IMR-90 (cell line): ENCODE measurements at regions not wholly inside any gene's neighbourhood (a gene's known extent, or its start where the extent isn't known, plus 50 kb on each side); places are given as distances from the start of the nearest gene placed in this dataset.

Experiments used
- ATAC-seq: fragments of 200-7000 bp; cut with Tn5 transposase; 2 replicates; pipeline ENCODE4 v1.9.1; 2020; ENCODE audit warnings: low read depth, mild to moderate bottlenecking, moderate library complexity
- BruUV-seq: library from RNA; stranded (reverse); fragments of 400-500 nt; replicated peaks from 2 replicates; lab custom pipeline; 2021; lab: Mats Ljungman, UMichigan
- CTCF ChIA-PET: fragments of 300-600 bp; formaldehyde crosslinking; extraction: SDS; loops from one replicate; lab custom pipeline; 2021; ENCODE audit warnings: antibody characterized with exemption; lab: Yijun Ruan, JAX
- POLR2A ChIA-PET: fragments of 300-600 bp; sonication (Branson Sonifier 250); formaldehyde crosslinking; loops from one replicate; lab custom pipeline; 2022; ENCODE audit warnings: antibody characterized with exemption; ENCODE audit not compliant: unreplicated experiment; lab: Charles Lee
- DNase-seq: peaks from one replicate; pipeline ENCODE4 v3.0.0; 2013
- H2AFZ ChIP-seq: replicated peaks from 2 replicates; pipeline ENCODE3; 2013; ENCODE audit warnings: low read length, mild to moderate bottlenecking; ENCODE audit not compliant: poor library complexity
- H2AK5ac ChIP-seq: 2 replicates; pipeline ENCODE4 v1.6.1; 2013; ENCODE audit warnings: low read depth, low read length, inconsistent platforms
- H2AK9ac ChIP-seq: replicated peaks from 2 replicates; pipeline ENCODE3; 2013; ENCODE audit warnings: mild to moderate bottlenecking, low read depth, low read length, moderate library complexity; ENCODE audit not compliant: poor library complexity
- H2BK120ac ChIP-seq: 2 replicates; pipeline ENCODE4 v1.6.1; 2013; ENCODE audit warnings: low read depth, low read length, inconsistent platforms
- H2BK15ac ChIP-seq: 3 replicates; pipeline ENCODE4 v1.6.1; 2013; ENCODE audit warnings: low read depth, low read length, inconsistent platforms
- H2BK20ac ChIP-seq: 2 replicates; pipeline ENCODE4 v1.6.1; 2013; ENCODE audit warnings: low read depth, mild to moderate bottlenecking, inconsistent platforms, low read length, moderate library complexity
- H2BK5ac ChIP-seq: 2 replicates; pipeline ENCODE4 v1.6.1; 2013; ENCODE audit warnings: mild to moderate bottlenecking, low read depth, low read length, inconsistent platforms; ENCODE audit not compliant: poor library complexity, severe bottlenecking
- H3K14ac ChIP-seq: replicated peaks from 2 replicates; pipeline ENCODE4 v1.6.1; 2013; ENCODE audit warnings: low read depth, low read length, inconsistent platforms
- H3K18ac ChIP-seq: 2 replicates; pipeline ENCODE4 v1.6.1; 2013; ENCODE audit warnings: low read depth, low read length, control low read depth
- H3K23ac ChIP-seq: 2 replicates; pipeline ENCODE4 v1.6.1; 2013; ENCODE audit warnings: low read depth, low read length, inconsistent platforms
- H3K27ac ChIP-seq: 2 replicates; pipeline ENCODE4 v1.5.1; 2013; ENCODE audit warnings: mild to moderate bottlenecking, control low read depth, low read length; ENCODE audit not compliant: insufficient read depth
- H3K27me3 ChIP-seq: 2 replicates; pipeline ENCODE4 v1.6.1; 2013; ENCODE audit warnings: low read length; ENCODE audit not compliant: control insufficient read depth, insufficient read depth
- H3K36me3 ChIP-seq: 2 replicates; pipeline ENCODE4 v1.6.1; 2013; ENCODE audit warnings: low read length, mixed read lengths; ENCODE audit not compliant: control insufficient read depth, insufficient read depth
- H3K4ac ChIP-seq: 2 replicates; pipeline ENCODE4 v1.6.1; 2013; ENCODE audit warnings: low read depth, low read length, inconsistent platforms
- H3K4me1 ChIP-seq: 2 replicates; pipeline ENCODE4 v1.6.1; 2013; ENCODE audit warnings: low read length, mixed read lengths; ENCODE audit not compliant: control insufficient read depth, insufficient read depth
- H3K4me2 ChIP-seq: 2 replicates; pipeline ENCODE4 v1.6.1; 2013; ENCODE audit warnings: low read depth, mild to moderate bottlenecking, control low read depth, low read length, moderate library complexity
- H3K4me3 ChIP-seq: 2 replicates; pipeline ENCODE4 v1.5.1; 2013; ENCODE audit warnings: low read depth, mild to moderate bottlenecking, control low read depth, low read length, moderate library complexity; ENCODE audit not compliant: insufficient read depth
- H3K56ac ChIP-seq: 2 replicates; pipeline ENCODE4 v1.6.1; 2013; ENCODE audit warnings: low read length, inconsistent platforms; ENCODE audit not compliant: insufficient read depth; ENCODE audit errors: extremely low read depth
- H3K79me1 ChIP-seq, 2 experiments: 2 replicates each; pipeline ENCODE4 v1.6.1; 2013; ENCODE audit warnings: low read length in 2 of 2, inconsistent platforms in 1 of 2, low read depth in 1 of 2
- H3K9ac ChIP-seq: 2 replicates; pipeline ENCODE4 v1.6.1; 2013; ENCODE audit warnings: low read depth, low read length, control low read depth
- H3K9me1 ChIP-seq: 2 replicates; pipeline ENCODE4 v1.6.1; 2013; ENCODE audit warnings: low read length, inconsistent platforms; ENCODE audit not compliant: insufficient read depth
- H3K9me3 ChIP-seq: 2 replicates; pipeline ENCODE4 v1.6.1; 2013; ENCODE audit warnings: low read length; ENCODE audit not compliant: control insufficient read depth, insufficient read depth
- H4K20me1 ChIP-seq: 2 replicates; pipeline ENCODE4 v1.6.1; 2013; ENCODE audit warnings: low read length, inconsistent platforms; ENCODE audit not compliant: insufficient read depth
- H4K5ac ChIP-seq: 2 replicates; pipeline ENCODE4 v1.6.1; 2013; ENCODE audit warnings: mild to moderate bottlenecking, low read depth, low read length, control low read depth
- H4K8ac ChIP-seq, 2 experiments: 2 replicates each; pipeline ENCODE4 v1.6.1; 2013; ENCODE audit warnings: low read depth in 2 of 2, low read length in 2 of 2, control low read depth in 1 of 2, inconsistent platforms in 1 of 2
- H4K91ac ChIP-seq: 2 replicates; pipeline ENCODE4 v1.6.1; 2013; ENCODE audit warnings: low read depth, low read length, inconsistent platforms; ENCODE audit not compliant: insufficient read depth
- MAFK ChIP-seq: IDR thresholded peaks from 2 replicates; pipeline ENCODE4 v1.6.1; 2012; ENCODE audit warnings: low read depth, low read length, improper control_type of control experiment
- NFE2L2 ChIP-seq: fragments of 150-350 bp; IDR thresholded peaks from 2 replicates; pipeline ENCODE4 v1.6.1; 2016; ENCODE audit warnings: low read depth, mild to moderate bottlenecking, low read length
- WGBS, 2 experiments: methylation state at CpG; one replicate each; pipeline versions ENCODE4 v1.1.5 to v1.1.7; 2013; ENCODE audit warnings: missing lambda C conversion rate in 2 of 2; ENCODE audit not compliant: insufficient read length in 1 of 2; ENCODE audit errors: extremely low coverage in 2 of 2; 5-methylcytosine and 5-hydroxymethylcytosine counted together
- dilution Hi-C: fragments of 300-500 bp; cut with HindIII; formaldehyde crosslinking; loops from one replicate; pipeline ENCODE4 v1.14.3; 2018; ENCODE audit warnings: low sequenced_read_pairs; ENCODE audit not compliant: unreplicated experiment
- in situ Hi-C: fragments of 300-500 bp; cut with MboI; formaldehyde crosslinking; loops from 3 replicates; pipeline ENCODE4 v1.14.3; 2019; ENCODE audit warnings: low sequenced_read_pairs, inconsistent platforms, mixed read lengths
- intact Hi-C: fragments of 100-400 bp; cut with micrococcal nuclease; formaldehyde crosslinking; loops from 2 replicates; pipeline ENCODE4 v1.10.0; 2022

- intact Hi-C loops: no loop called here
- no peak overlapping the region for H3K18ac ChIP-seq
Measured at GRCh38 chr12:90149453-90149852, 440.8 kb upstream of the ATP2B1 start.

More at GRCh38 chr12:90149453-90149852, 440.8 kb upstream of the ATP2B1 start:
- Histone ChIP-seq H3K4me2 (no peak overlapping the region), H4K5ac (no peak overlapping the region), H2AFZ (no peak overlapping the region), H3K9me3 (no peaks in the 10 kb centered on the region), H2BK15ac (no peak overlapping the region), H3K27me3 (no peaks in the 10 kb centered on the region), H3K4me1 (no peaks in the 10 kb centered on the region), H3K4me3 (no peak overlapping the region), H2BK120ac (no peak overlapping the region), H2BK5ac (no peak overlapping the region), H2AK9ac (no peak overlapping the region), H3K4ac (no peak overlapping the region), H3K14ac (no peak overlapping the region), H3K9ac (no peak overlapping the region), H3K9me1 (no peaks in the 10 kb centered on the region), H4K8ac (no peak overlapping the region), H2BK20ac (no peak overlapping the region), H2AK5ac (no peak overlapping the region), H3K23ac (no peak overlapping the region), H4K91ac (no peak overlapping the region), H3K56ac (no peak overlapping the region), H3K27ac (no peak overlapping the region), H3K79me1 (no peaks in the 10 kb centered on the region), H4K20me1 (no peaks in the 10 kb centered on the region), H3K36me3 (no peaks in the 10 kb centered on the region)
- ChIA-PET CTCF (interaction anchor here (0.7 to 1.1 kb wide), 2 partner anchors 10 to 351 kb away, joined by 3 read pairs; no protein-coding TSS in a partner anchor), POLR2A (no interaction called here)
- TF ChIP-seq NFE2L2: no peak
- TF ChIP-seq MAFK: peak; percentile 52
- no peak for ATAC-seq
- no peak for DNase-seq
- dilution Hi-C loops: no loop called here
- in situ Hi-C loops: no loop called here
- BruUV-seq: no TSS peak
- no CpG with 5 or more reads among the region's 1 CpG for WGBS, 2 experiments
